AG09319 (cell line): ENCODE measurements at regions not wholly inside any gene's neighbourhood (a gene's known extent, or its start where the extent isn't known, plus 50 kb on each side); places are given as distances from the start of the nearest gene placed in this dataset.
"Not testable (repeated sequence)": the region's sequence is repeated elsewhere in the genome, so short reads cannot be mapped to it uniquely, and the experiment has no call there.

ENCODE experiments used
- DNase-seq: peaks from one replicate; pipeline ENCODE4 v3.0.0-alpha.2; 2010; ENCODE audit warnings: low read depth; ENCODE audit errors: extremely low read depth
- TF ChIP-seq, protein P1 (sequence below): IDR thresholded peaks from 2 replicates; pipeline ENCODE4 v1.5.1; 2011; ENCODE audit warnings: low read depth, mild to moderate bottlenecking, inconsistent platforms, low read length, moderate library complexity

GRCh38 chr13:52324831-52325230 is 81.1 kb downstream of the THSD1 start:
- not testable (repeated sequence) for DNase-seq

GRCh38 chr13:52319876-52320275 is 86.1 kb downstream of the THSD1 start:
- TF ChIP-seq, protein P1, sequence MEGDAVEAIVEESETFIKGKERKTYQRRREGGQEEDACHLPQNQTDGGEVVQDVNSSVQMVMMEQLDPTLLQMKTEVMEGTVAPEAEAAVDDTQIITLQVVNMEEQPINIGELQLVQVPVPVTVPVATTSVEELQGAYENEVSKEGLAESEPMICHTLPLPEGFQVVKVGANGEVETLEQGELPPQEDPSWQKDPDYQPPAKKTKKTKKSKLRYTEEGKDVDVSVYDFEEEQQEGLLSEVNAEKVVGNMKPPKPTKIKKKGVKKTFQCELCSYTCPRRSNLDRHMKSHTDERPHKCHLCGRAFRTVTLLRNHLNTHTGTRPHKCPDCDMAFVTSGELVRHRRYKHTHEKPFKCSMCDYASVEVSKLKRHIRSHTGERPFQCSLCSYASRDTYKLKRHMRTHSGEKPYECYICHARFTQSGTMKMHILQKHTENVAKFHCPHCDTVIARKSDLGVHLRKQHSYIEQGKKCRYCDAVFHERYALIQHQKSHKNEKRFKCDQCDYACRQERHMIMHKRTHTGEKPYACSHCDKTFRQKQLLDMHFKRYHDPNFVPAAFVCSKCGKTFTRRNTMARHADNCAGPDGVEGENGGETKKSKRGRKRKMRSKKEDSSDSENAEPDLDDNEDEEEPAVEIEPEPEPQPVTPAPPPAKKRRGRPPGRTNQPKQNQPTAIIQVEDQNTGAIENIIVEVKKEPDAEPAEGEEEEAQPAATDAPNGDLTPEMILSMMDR, result no peak
- DNase-seq, result no peak

DNA sequence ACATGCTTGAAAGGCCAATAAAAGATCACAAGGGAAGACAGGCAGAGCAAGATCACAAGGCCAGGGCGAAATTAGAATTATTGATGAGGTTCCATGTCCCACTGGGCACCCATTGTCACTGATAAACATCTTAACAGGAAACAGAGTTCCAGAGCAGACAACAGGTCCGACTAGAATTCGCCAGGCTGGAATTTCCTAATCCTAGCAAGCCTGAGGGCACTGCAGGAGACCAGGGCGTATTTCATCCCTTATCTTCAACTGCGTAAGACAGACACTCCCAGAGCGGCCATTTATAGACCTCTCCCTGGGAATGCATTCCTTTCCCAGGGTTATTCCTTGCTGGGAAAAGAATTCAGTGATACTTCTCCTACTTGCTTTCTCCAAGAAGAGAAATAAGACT is 96.1 kb downstream of the THSD1 start:
- DNase-seq, result not testable (repeated sequence)

- not testable (repeated sequence) for DNase-seq
Observed at GRCh38 chr13:52306336-52306735, 99.6 kb downstream of the THSD1 start.

DNA sequence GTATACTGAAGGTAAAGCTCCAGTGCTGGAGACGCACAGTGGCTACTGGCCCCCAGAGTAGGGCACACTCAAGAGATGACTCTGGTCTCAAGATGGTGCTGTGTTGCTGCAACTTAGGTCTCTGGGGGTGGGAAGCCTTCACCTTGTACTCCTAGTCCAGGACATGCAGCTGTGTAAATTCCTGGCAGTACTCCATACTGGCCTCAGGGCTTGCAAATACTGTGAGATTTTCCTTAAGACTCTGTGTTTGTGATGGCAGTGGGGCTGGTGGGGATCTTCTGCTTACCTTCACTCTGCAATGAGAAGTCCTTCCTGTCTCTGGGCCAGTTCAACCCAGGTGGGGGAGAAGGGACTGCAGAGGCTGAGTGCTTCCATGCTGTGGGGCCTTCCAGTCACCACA is 102.9 kb downstream of the THSD1 start:
- not testable (repeated sequence) for DNase-seq

- not testable (repeated sequence) for DNase-seq
Observed at GRCh38 chr13:52302688-52303087, 103.3 kb downstream of the THSD1 start.

DNA sequence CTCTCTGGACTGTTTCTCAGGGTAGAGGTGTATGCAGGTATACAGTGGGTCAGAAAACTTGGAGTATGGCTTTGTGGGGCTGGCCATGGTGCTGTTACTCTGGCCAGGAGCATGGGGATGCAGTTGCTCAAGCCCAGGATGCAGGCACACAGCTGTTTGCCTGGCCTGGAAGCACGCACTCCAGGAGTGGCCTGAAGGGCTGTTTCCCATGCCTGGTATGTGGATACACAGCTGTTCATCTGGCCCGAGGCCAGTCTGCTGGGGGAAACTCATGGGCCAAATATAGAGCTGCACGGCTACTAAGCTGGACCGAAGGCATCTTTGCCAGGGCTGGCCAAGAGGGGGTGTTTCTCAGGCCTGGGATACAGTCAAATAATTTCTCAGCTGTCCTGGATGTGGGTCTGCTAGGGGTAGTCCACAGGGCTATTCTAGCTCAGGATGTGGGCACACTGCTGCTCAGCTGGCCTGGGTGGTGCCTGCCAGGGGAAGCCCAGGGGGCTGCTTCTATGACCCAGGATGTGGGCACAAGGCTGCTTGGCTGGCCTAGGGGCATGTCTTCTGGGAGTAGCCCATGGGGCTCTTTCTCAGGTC is 104.1 kb downstream of the THSD1 start:
- not testable (repeated sequence) for DNase-seq

DNA sequence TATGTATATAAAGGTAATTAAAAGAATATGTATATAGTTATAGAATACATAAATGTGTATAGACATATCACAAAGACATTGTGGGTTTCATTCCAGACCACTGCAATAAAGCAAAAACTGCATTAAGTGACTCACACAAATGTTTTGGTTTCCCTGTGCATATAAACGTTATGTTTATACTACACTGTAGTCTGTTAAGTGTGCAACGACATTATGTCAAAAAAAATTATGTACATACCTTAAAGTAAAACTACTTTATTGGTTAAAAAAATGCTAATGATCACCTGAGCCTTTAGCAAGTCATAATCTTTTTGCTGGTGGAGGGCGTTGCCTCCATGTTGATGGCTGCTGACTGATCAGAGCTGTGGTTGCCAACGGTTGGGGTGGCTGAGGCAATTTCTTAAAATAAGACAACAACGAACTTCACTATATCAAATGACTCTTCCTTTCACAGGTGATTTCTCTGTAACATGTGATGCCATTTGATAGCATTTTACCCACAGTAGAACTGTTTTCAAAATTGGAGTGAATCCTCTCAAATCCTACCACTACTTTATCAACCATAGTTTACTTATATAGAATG is 107.8 kb downstream of the THSD1 start:
- not testable (repeated sequence) for DNase-seq

- not testable (repeated sequence) for DNase-seq
Observed at GRCh38 chr13:52288891-52289290, 117.1 kb downstream of the THSD1 start.

GRCh38 chr13:52281387-52281786 is 122.0 kb upstream of the NEK3 start:
- DNase-seq, result not testable (repeated sequence)

DNA sequence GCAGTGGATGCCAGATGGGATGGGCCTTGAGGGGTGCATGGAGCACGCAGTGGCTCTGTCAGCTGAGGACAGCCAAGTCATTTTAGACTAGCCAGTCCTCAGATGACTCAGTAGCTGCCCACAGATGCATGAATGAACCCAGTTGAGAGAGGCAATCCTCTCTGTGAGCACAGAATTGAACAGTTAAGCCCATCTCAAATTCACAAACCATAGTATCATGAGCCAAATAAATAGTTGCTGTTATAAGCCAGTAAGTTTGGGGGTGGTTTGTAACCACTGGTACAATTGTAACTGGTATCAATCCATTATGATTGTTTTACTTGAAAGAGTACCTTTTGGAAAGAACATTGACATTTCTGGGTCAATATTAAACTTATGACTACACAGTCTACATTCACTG is 120.0 kb upstream of the NEK3 start:
- not testable (repeated sequence) for DNase-seq

DNA sequence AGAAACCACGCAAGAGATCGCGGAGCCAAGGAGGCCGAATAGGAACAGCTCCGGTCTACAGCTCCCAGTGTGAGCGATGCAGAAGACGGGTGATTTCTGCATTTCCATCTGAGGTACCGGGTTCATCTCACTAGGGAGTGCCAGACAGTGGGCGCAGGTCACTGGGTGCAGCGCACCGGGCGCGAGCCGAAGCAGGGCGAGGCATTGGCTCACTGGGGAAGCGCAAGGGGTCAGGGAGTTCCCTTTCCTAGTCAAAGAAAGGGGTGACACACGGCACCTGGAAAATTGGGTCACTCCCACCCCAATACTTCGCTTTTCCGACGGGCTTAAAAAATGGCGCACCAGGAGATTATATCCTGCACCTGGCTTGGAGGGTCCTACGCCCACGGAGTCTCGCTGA is 94.9 kb upstream of the NEK3 start:
- not testable (repeated sequence) for DNase-seq

- DNase-seq, result not testable (repeated sequence)
Observed at GRCh38 chr13:52240752-52241151, 81.4 kb upstream of the NEK3 start.

DNA sequence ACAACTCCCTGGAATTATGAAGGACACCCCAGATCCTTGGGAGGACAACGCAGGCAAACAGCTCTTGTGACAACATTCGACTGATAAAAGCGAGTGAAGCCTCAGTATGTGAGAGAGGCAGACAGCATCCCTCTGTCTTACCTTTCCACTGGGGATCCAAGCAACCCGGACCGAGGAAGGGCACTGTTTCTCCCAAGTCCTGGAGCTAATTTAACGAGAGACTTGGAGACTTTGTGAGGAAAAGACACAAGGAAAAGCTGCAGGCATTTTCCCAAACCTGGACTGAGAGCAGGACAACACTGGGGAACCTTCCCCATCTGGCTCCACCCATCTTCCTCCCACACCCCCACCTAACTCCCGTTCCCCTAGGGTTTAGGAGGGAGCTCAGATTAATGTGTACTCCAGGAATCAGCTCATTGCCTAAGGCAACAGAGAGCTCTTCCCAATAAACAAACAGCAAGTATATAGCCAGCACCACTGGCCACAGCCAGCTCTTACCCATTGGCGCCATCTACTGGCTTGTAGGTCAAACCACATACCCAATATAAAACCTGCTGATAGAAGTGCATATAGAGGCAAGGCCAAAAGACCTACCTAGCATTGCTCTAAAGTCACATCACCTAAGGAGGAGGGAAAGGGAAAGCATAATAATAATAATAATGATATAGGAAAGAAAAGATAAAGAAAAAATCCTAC is 76.7 kb upstream of the NEK3 start:
- TF ChIP-seq, protein P1, result peak; percentile 46
- peak; percentile 56 for DNase-seq

DNA sequence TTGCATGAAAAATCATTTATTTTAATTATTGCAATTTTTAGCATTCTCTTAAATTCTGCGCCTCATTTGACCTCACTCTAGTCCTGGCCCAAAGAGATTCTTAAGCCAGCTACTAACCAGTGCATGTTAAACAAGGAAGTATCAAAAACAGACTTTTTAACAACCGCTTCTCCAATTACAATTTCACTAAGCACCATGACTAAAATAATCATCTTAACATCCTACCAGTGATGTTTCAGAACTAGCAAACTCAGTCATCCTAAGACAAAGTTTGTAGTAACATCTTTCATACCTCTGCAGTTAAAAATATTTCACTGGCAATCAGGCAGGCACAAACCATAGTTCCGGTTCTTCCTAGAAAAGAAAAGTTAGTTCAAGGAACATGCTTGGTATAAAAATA is 75.5 kb upstream of the NEK3 start:
- DNase-seq, result not testable (repeated sequence)

GRCh38 chr13:52223063-52223462 is 63.7 kb upstream of the NEK3 start:
- not testable (repeated sequence) for DNase-seq

GRCh38 chr13:52213920-52214319 is 54.5 kb upstream of the NEK3 start:
- not testable (repeated sequence) for DNase-seq

GRCh38 chr13:52212886-52213285 is 53.5 kb upstream of the NEK3 start:
- DNase-seq, result not testable (repeated sequence)

GRCh38 chr13:52211416-52211776 is 52.0 kb upstream of the NEK3 start:
- not testable (repeated sequence) for DNase-seq
